OCI-LY1 (cell line): ENCODE measurements at regions not wholly inside any gene's neighbourhood (a gene's known extent, or its start where the extent isn't known, plus 50 kb on each side); places are given as distances from the start of the nearest gene placed in this dataset.

Source experiments
- H2AFZ ChIP-seq: fragments of 200-600 bp; sonication (generic), shearing (Covaris generic); 2 replicates; pipeline ENCODE4 v1.6.0; 2014; ENCODE audit warnings: antibody characterized with exemption, mild to moderate bottlenecking, low read length
- H3F3A ChIP-seq: fragments of 200-600 bp; sonication (generic), shearing (Covaris generic); 2 replicates; pipeline ENCODE4 v1.6.0; 2014; ENCODE audit warnings: mild to moderate bottlenecking, antibody characterized with exemption, low read length, moderate library complexity; ENCODE audit not compliant: insufficient read depth
- H3K27ac ChIP-seq: fragments of 200-600 bp; sonication (generic); 2 replicates; pipeline ENCODE4 v1.5.1; 2014; ENCODE audit warnings: low read length, mixed run types, mild to moderate bottlenecking, low read depth; ENCODE audit not compliant: poor library complexity, severe bottlenecking
- H3K27me3 ChIP-seq: fragments of 200-600 bp; sonication (generic); 2 replicates; pipeline ENCODE4 v1.6.0; 2014; ENCODE audit warnings: antibody characterized with exemption, mild to moderate bottlenecking, low read length, moderate library complexity; ENCODE audit not compliant: insufficient read depth
- H3K36me3 ChIP-seq: fragments of 200-600 bp; sonication (generic); 2 replicates; pipeline ENCODE4 v1.6.1; 2014; ENCODE audit warnings: mild to moderate bottlenecking, antibody characterized with exemption, low read length, moderate library complexity, mixed read lengths; ENCODE audit not compliant: insufficient read depth
- H3K4me1 ChIP-seq: fragments of 200-600 bp; sonication (generic); 2 replicates; pipeline ENCODE4 v1.5.1; 2014; ENCODE audit warnings: mild to moderate bottlenecking, low read length, moderate library complexity; ENCODE audit not compliant: insufficient read depth, severe bottlenecking
- H3K4me2 ChIP-seq: fragments of 200-600 bp; sonication (generic), shearing (Covaris generic); 2 replicates; pipeline ENCODE4 v1.6.1; 2014; ENCODE audit warnings: low read length
- H3K4me3 ChIP-seq: fragments of 200-600 bp; sonication (generic); 2 replicates; pipeline ENCODE4 v1.5.1; 2014; ENCODE audit warnings: low read length, low read depth, mild to moderate bottlenecking, mixed read lengths; ENCODE audit not compliant: poor library complexity, severe bottlenecking
- H3K79me2 ChIP-seq: fragments of 200-600 bp; shearing (Covaris generic); 2 replicates; pipeline ENCODE4 v1.6.1; 2016; ENCODE audit warnings: mixed run types, low read length, mixed read lengths; ENCODE audit not compliant: insufficient read depth
- H3K9ac ChIP-seq: fragments of 200-600 bp; sonication (generic), shearing (Covaris generic); 2 replicates; pipeline ENCODE4 v1.6.1; 2014; ENCODE audit warnings: mild to moderate bottlenecking, low read length, mixed read lengths
- H3K9me2 ChIP-seq: fragments of 200-600 bp; sonication (generic), shearing (Covaris generic); 2 replicates; pipeline ENCODE4 v1.6.1; 2014; ENCODE audit warnings: low read depth, mild to moderate bottlenecking, low read length, mixed read lengths
- H3K9me3 ChIP-seq: fragments of 200-600 bp; shearing (Covaris generic); 2 replicates; pipeline ENCODE4 v1.6.1; 2014; ENCODE audit warnings: low read length, mixed read lengths
- H4K20me1 ChIP-seq: fragments of 200-600 bp; sonication (generic), shearing (Covaris generic); 2 replicates; pipeline ENCODE4 v1.6.0; 2016; ENCODE audit warnings: mild to moderate bottlenecking, low read length; ENCODE audit not compliant: insufficient read depth
- CTCF ChIP-seq: fragments of 200-600 bp; sonication (generic), shearing (Covaris generic); IDR thresholded peaks from 2 replicates; pipeline ENCODE4 v1.5.1; 2017; ENCODE audit warnings: mild to moderate bottlenecking, antibody characterized with exemption, low read length, moderate library complexity, mixed read lengths
- EZH2 ChIP-seq: fragments of 200-600 bp; sonication (generic), shearing (Covaris generic); IDR thresholded peaks from 2 replicates; pipeline ENCODE4 v1.8.0; 2017; ENCODE audit warnings: borderline replicate concordance, mixed run types, mild to moderate bottlenecking, antibody characterized with exemption, low read length, moderate library complexity, mixed read lengths

DNA sequence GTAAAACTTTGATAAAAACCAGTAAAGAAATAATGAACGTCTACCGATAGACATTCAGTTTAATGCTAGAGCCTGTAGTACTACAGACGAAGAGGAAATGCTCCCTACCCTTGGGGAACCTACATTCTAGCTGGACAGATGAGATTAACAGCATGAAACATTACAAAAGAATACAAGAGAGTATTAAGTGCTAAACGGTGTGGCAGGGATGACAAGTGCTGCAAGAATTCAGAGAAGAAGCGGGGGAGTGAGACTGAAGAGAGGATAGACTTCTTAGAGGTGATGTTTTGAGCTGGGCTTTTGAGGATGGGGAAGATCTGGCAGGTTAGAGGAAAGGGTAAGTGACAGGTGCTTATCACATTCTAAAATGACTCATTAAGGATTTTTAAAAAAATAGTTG lies 52.6 kb upstream of the ESX1 start:
- Histone ChIP-seq H3K36me3 (no peaks in the 10 kb centered on the region), H3K9ac (no peak overlapping the region), H3K27me3 (no peaks in the 10 kb centered on the region), H3K9me2 (no peaks in the 10 kb centered on the region), H3K4me3 (no peak overlapping the region), H3K4me1 (no peaks in the 10 kb centered on the region), H4K20me1 (no peaks in the 10 kb centered on the region), H2AFZ (no peak overlapping the region), H3K4me2 (no peak overlapping the region), H3K27ac (no peak overlapping the region), H3K9me3 (no peaks in the 10 kb centered on the region), H3F3A (no peaks in the 10 kb centered on the region), H3K79me2 (no peaks in the 10 kb centered on the region)
- TF ChIP-seq CTCF (no peak), EZH2 (no peak)

- TF ChIP-seq EZH2 (no peak), CTCF (no peak)
- Histone ChIP-seq H3K9me2 (no peaks in the 10 kb centered on the region), H3K36me3 (no peaks in the 10 kb centered on the region), H3K4me1 (no peaks in the 10 kb centered on the region), H3K9ac (no peak overlapping the region), H3K4me2 (no peak overlapping the region), H3F3A (no peaks in the 10 kb centered on the region), H3K27me3 (no peaks in the 10 kb centered on the region), H3K9me3 (no peaks in the 10 kb centered on the region), H3K4me3 (no peak overlapping the region), H2AFZ (no peak overlapping the region), H4K20me1 (no peaks in the 10 kb centered on the region), H3K79me2 (no peaks in the 10 kb centered on the region), H3K27ac (no peak overlapping the region)
Observed at GRCh38 chrX:104306180-104306579, 51.4 kb upstream of the ESX1 start.
